Caki2 (cell line): ENCODE measurements at regions not wholly inside any gene's neighbourhood (a gene's known extent, or its start where the extent isn't known, plus 50 kb on each side); places are given as distances from the start of the nearest gene placed in this dataset.

Experiments used
- DNase-seq: peaks from one replicate; pipeline ENCODE4 v3.0.0-alpha.2; 2015; ENCODE audit warnings: low read depth
- in situ Hi-C: cut with HindIII; loops from 2 replicates; pipeline ENCODE4 v1.10.0; 2016; ENCODE audit warnings: low sequenced_read_pairs, low pct_unique_long_range_greater_than_20kb, mixed read lengths

DNA sequence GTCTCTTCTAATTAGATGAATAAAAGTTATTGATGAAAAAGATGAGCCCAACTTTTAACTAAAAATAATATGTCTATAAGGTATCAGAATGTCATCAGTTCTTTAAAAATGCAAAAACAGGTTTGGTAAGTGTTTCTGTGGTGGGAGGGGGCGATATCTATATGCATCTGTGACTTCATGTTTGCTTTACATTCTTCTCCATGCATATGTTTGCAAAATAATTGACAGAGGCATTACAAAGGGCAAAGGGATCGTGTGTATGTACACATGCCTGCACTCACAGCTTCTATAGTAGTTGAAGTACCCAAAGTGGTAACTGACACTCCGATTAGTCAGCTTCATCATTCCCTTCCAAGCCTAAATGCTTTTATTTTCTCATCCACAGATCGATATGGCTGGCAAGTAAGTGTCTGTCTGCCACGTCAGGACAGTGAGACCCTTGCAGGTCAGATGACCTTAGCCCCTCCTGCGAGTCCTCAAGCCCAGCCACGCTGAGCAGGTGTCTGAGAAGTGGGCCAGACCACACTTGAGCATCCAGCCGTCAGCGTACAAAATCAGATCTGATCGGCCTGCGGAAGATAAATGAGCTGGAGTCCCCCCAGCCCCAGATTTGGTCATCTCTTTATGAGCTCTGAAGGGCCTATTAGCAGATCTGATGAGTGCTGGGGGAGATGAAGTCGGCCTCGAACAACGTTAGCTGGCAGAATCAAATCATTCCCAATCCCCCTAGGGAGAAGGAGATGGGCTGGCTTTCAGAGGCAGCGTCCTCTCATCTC lies 369.1 kb downstream of the MAFB start:
- DNase-seq, result no peak

GRCh38 chr20:40319056-40319455 lies 370.0 kb downstream of the MAFB start:
- DNase-seq, result no peak
- in situ Hi-C loops, result no loop called here

More for the DNA sequence above, 369.1 kb downstream of the MAFB start:
- in situ Hi-C loops, result no loop called here

DNA sequence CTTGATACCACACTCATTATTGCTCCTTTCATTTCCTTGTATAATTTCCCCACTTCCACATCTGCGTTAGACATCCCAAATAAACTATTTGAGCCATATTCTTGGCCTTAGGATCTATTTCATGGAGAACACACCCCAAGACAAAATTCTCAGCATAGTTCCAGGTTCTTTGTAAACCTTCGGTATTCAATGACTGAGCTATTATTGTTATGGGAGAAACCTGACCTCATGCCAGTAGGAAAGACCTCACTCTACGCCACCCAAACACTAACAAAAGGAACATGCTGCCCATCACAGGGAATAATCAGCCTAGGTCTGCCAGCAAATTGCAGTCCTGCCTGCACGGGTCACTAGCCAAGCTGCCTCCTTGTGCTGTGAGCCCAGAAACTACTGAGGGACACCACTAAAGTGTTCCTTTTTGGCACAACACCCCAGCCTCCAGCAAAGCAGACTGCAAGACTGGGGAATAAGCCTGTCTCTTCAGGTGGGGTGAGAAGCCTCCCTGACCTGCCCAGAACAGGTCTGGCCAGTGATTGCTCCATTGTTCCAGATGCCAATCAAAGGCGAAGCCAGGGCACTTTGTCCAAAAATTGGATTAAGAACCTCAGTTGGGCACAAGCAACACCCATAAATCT lies 371.8 kb downstream of the MAFB start:
- in situ Hi-C loops, result no loop called here
- DNase-seq, result no peak

DNA sequence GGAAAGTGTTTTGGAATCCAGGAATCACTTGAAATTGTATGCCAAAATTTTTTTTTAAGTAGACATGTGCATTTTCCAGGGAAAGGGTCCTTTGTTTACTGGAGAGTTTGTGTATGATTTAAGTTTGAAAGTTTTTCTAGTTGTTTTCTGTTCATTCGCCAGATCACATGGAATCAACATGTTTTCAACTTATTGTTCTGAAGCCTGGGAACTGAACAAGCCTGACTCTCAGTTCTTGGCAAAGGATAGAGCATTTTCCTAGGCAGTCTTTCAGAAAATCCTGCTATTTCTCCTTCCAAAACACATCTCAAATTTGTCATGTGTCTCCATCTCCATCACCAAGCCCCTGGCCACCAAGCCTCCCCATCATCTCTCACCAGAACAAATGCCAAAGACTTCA lies 374.8 kb downstream of the MAFB start:
- in situ Hi-C loops, result no loop called here

DNA sequence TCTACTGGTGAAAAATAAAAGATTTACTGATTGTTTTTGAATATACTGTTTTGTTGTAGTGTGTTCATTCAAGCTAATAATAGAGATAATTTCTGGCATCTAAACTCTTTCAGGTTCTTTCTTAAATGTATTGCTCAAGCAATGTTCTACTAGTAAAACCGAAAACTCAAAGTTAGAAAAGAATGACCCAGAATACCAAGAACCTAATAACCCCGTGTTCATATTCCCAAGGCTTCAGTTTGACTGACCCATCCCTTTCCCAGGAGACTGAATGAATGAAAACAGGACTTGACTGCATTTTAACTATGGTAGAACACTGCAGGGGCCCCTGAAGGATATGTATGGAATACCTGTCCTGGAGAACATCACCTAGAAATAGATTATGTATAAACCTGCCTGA lies 375.3 kb downstream of the MAFB start:
- no peak for DNase-seq
- in situ Hi-C loops, result no loop called here

More for the DNA sequence above, 374.8 kb downstream of the MAFB start:
- DNase-seq, result no peak

DNA sequence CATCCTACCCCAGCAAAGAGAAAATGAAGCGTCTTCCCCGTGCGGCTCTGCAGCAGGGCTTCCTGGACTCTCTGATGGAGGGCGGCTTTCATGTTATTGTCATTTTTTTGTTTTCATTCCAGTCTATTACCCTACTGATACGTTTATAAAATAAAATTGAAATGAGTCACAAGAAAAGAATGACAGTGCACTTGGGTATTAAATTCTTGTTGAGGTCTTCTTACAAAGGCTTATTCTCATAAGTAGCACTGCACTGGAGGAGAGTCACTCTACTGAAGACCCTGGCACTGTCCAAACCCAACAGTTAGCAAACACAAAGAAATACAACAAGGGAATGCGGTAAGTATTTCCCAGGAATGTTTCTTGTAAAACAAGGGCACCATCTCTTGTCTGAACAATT lies 379.3 kb downstream of the MAFB start:
- in situ Hi-C loops, result no loop called here
- DNase-seq, result no peak

GRCh38 chr20:40307997-40308396 lies 381.0 kb downstream of the MAFB start:
- DNase-seq, result no peak
- in situ Hi-C loops, result no loop called here

DNA sequence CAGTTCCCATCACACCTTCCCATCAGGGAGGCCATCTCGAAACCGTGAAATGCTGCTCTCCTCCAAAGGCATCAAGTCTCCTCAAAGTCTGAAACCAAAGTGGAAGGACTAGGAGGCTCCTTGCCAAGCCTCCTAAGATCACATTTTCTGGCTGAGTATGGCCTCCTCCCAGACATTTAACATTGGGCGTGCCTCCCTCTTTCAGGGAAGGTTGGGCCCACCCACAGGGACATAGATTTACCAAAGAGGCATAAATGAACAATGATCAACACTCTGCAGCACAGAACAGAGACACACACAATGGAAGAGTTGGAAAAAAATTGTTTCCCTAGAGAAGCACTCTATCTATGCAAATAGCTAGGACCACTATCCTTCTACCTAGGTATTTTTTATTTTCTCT lies 381.8 kb downstream of the MAFB start:
- DNase-seq, result no peak
- in situ Hi-C loops, result no loop called here

DNA sequence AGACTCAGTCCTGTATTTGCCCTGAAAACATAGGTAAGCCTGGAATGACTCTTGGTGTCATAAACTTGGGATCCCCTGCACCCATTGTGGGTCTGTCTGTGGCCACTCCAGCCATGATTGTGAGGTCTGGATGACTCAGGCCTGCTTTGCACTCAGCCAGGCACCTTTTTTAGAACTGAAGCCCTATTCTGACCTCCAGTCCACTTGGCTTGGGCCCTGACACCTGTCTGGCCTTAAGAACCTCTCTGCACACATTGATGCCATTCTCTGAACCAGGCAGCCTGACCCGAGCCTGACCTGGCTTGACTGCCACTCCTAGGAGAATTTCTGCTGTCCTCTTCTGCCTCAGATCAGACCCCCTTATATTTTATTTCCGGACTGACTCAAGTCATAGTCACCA lies 383.7 kb downstream of the MAFB start:
- in situ Hi-C loops, result no loop called here
- DNase-seq, result no peak

GRCh38 chr20:40304119-40304613 lies 384.9 kb downstream of the MAFB start:
- in situ Hi-C loops, result no loop called here
- DNase-seq, result no peak

DNA sequence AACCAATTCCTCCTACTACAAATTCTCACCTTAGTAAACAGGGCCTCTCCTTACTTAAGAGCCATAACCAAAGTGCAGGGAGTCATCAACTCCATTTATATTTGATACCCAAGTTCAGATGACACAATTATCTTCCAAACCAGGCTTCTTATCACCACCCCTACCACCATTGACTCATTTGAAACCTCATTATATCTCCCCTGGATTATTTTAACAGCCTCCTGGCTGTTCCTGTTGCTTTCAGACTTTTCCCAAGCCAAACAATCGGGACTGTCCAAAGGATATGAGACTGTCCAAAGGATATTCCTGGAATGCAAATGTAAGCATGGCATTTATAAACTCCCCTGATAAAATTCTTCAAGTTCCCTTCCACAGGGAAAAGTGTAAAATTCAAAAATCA lies 394.3 kb downstream of the MAFB start:
- no peak for DNase-seq
- in situ Hi-C loops, result no loop called here

GRCh38 chr20:40294175-40294574 lies 394.9 kb downstream of the MAFB start:
- in situ Hi-C loops, result no loop called here
- DNase-seq, result no peak

DNA sequence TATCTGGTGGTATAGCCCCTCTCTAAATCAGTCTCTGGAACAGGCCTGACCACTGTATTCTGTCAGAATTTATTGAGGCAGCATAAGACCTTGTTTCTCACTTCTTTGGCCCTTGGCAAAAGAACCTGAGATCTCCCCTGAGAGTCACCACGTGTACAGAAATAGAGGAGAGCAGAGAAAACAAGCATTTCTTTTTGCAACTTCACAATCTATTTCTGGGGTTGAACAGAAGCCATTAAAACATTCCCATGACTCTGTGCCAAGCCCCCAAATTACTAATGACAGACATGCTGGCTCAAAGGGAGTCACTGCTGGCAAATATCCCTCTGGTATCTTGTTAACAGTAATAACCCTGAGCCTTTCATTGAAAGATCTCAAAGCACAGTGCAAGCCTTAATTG lies 395.3 kb downstream of the MAFB start:
- in situ Hi-C loops, result no loop called here
- DNase-seq, result no peak

- in situ Hi-C loops, result no loop called here
- no peak for DNase-seq
These were observed 397.4 kb downstream of the MAFB start for GRCh38 chr20:40291493-40292135.

GRCh38 chr20:40287683-40288082 lies 401.4 kb downstream of the MAFB start:
- DNase-seq, result no peak
- in situ Hi-C loops, result no loop called here

GRCh38 chr20:40286975-40287531 lies 402.0 kb downstream of the MAFB start:
- in situ Hi-C loops, result no loop called here
- DNase-seq, result no peak

DNA sequence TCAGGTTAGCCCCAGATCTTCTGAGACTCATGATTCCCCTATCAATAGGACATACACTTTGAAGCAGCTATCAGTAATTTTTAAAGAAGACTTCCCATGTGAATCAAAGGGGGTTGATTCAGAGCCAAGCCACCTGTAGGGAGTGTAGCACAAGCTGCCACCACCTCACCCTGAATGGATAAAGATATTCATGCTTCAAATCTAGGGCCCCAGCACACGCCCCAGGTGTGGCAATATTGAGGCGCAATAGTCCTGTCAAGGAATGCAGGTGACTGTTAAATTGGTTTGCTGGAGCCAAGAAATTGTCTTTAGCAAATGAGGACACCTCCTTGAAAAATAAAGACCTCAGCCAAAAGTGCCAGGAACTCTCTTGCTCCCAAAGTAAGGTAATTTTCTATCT lies 404.4 kb downstream of the MAFB start:
- no peak for DNase-seq
- in situ Hi-C loops, result no loop called here

- in situ Hi-C loops, result no loop called here
- no peak for DNase-seq
These were observed 405.3 kb downstream of the MAFB start for GRCh38 chr20:40283689-40284088.

GRCh38 chr20:40282941-40283340 lies 406.1 kb downstream of the MAFB start:
- no peak for DNase-seq
- in situ Hi-C loops, result no loop called here
